Panc1 (cell line): ENCODE measurements at regions not wholly inside any gene's neighbourhood (a gene's known extent, or its start where the extent isn't known, plus 50 kb on each side); places are given as distances from the start of the nearest gene placed in this dataset.

ENCODE experiments used
- ATAC-seq: fragments of 200-7000 bp; cut with Tn5 transposase; 2 replicates; pipeline ENCODE4 v1.9.1; 2020; ENCODE audit warnings: mild to moderate bottlenecking, moderate library complexity
- BruUV-seq: library from RNA; stranded (reverse); fragments of 400-500 nt; replicated peaks from 2 replicates; lab custom pipeline; 2021; lab: Mats Ljungman, UMichigan
- CTCF ChIA-PET: fragments of 300-600 bp; sonication (Branson Sonifier 250); formaldehyde crosslinking; loops from one replicate; lab custom pipeline; 2022; ENCODE audit warnings: antibody characterized with exemption; lab: Charles Lee
- POLR2A ChIA-PET: fragments of 300-600 bp; sonication (Branson Sonifier 250); formaldehyde crosslinking; loops from one replicate; lab custom pipeline; 2022; ENCODE audit warnings: antibody characterized with exemption; lab: Charles Lee
- DNase-seq: peaks from one replicate; pipeline ENCODE4 v3.0.0-alpha.2; 2010; ENCODE audit warnings: low read depth, low spot score
- H3K27ac ChIP-seq: 2 replicates; pipeline ENCODE4 v1.5.1; 2011; ENCODE audit warnings: mild to moderate bottlenecking, low read length, inconsistent platforms
- H3K27me3 ChIP-seq: fragments of 200-500 bp; sonication (Bioruptor generic); 2 replicates; pipeline ENCODE4 v1.6.0; 2014; ENCODE audit warnings: low read length, inconsistent platforms; ENCODE audit not compliant: control insufficient read depth, insufficient read depth
- H3K36me3 ChIP-seq: fragments of 200-500 bp; sonication (Bioruptor generic); 2 replicates; pipeline ENCODE4 v1.5.1; 2014; ENCODE audit warnings: inconsistent platforms, mild to moderate bottlenecking, low read length, moderate library complexity; ENCODE audit not compliant: control insufficient read depth, insufficient read depth
- H3K4me1 ChIP-seq: 2 replicates; pipeline ENCODE4 v1.5.1; 2011; ENCODE audit warnings: inconsistent platforms, mild to moderate bottlenecking, low read length, moderate library complexity; ENCODE audit not compliant: control insufficient read depth, insufficient read depth
- H3K4me3 ChIP-seq, 2 experiments: 2 replicates each; pipeline ENCODE4 v1.5.1; 2011 to 2012; ENCODE audit warnings: low read depth in 2 of 2, low read length in 2 of 2, mild to moderate bottlenecking in 2 of 2, inconsistent platforms in 1 of 2, moderate library complexity in 1 of 2
- H3K9me3 ChIP-seq: fragments of 200-500 bp; sonication (Bioruptor generic); 2 replicates; pipeline ENCODE4 v1.5.1; 2014; ENCODE audit warnings: low read depth, mild to moderate bottlenecking, inconsistent platforms, low read length, moderate library complexity; ENCODE audit not compliant: control insufficient read depth, insufficient read depth
- POLR2AphosphoS5 ChIP-seq: IDR thresholded peaks from 2 replicates; pipeline ENCODE4 v1.6.1; 2012; ENCODE audit warnings: mild to moderate bottlenecking, low read depth, low read length, moderate library complexity
- SIN3A ChIP-seq: IDR thresholded peaks from 2 replicates; pipeline ENCODE4 v1.6.1; 2012; ENCODE audit warnings: low read depth, mild to moderate bottlenecking, low read length, moderate library complexity, borderline replicate concordance; ENCODE audit not compliant: insufficient read depth
- TCF7L2 ChIP-seq: IDR thresholded peaks from 2 replicates; pipeline ENCODE4 v1.6.1; 2011; ENCODE audit warnings: mild to moderate bottlenecking, low read depth, low read length, inconsistent platforms
- in situ Hi-C: cut with HindIII; loops from 2 replicates; pipeline ENCODE4 v1.10.0; 2016; ENCODE audit warnings: low sequenced_read_pairs, low pct_unique_long_range_greater_than_20kb
- intact Hi-C: fragments of 100-400 bp; cut with micrococcal nuclease; formaldehyde crosslinking; loops from one replicate; pipeline ENCODE4 v1.10.0; 2022; ENCODE audit not compliant: unreplicated experiment
- TF ChIP-seq, protein P1 (sequence below), 2 experiments: IDR thresholded peaks; 2 replicates each; pipeline ENCODE4 v1.6.1; 2011 to 2012; ENCODE audit warnings: low read depth in 2 of 2, control low read depth in 1 of 2, low read length in 1 of 2, mild to moderate bottlenecking in 1 of 2, moderate library complexity in 1 of 2; ENCODE audit not compliant: insufficient read depth in 1 of 2
- TF ChIP-seq, protein P2 (sequence below): fragments of 450-650 bp; IDR thresholded peaks from 2 replicates; pipeline ENCODE4 v1.5.1; 2017; ENCODE audit warnings: mild to moderate bottlenecking

DNA sequence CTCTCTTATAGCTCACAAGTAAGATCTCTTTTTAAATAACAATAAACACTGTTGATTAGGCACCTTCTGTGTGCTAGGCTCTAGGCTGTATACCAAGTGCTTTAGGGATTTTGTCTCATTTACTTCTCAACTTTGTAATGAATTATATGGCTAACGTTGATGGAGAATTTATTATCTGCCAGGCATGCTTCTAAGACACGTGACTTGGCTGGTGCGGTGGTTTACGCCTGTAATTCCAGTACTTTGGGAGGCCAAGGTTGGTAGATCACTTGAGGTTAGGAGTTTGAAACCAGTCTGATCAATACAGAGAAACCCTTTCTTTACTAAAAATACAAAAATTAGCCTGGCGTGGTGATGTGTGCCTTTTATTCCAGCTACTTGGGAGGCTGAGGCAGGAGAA, 1202.8 kb upstream of the TMEM132C start:
- H3K27ac ChIP-seq = no peak overlapping the region
- DNase-seq (no peak), ATAC-seq (no peak)
- no peaks in the 10 kb centered on the region; the same call in 1 of the 2 replicates for H3K36me3 ChIP-seq
- in situ Hi-C loops = no loop called here
- ChIA-PET POLR2A (no interaction called here), CTCF (no interaction called here)
- intact Hi-C loops = no loop called here
- no peak overlapping the region for H3K4me3 ChIP-seq
- no TSS peak for BruUV-seq
- H3K27me3 ChIP-seq = no peaks in the 10 kb centered on the region
- no peaks in the 10 kb centered on the region for H3K9me3 ChIP-seq
- H3K4me1 ChIP-seq = no peaks in the 10 kb centered on the region
- TF ChIP-seq, protein P1, sequence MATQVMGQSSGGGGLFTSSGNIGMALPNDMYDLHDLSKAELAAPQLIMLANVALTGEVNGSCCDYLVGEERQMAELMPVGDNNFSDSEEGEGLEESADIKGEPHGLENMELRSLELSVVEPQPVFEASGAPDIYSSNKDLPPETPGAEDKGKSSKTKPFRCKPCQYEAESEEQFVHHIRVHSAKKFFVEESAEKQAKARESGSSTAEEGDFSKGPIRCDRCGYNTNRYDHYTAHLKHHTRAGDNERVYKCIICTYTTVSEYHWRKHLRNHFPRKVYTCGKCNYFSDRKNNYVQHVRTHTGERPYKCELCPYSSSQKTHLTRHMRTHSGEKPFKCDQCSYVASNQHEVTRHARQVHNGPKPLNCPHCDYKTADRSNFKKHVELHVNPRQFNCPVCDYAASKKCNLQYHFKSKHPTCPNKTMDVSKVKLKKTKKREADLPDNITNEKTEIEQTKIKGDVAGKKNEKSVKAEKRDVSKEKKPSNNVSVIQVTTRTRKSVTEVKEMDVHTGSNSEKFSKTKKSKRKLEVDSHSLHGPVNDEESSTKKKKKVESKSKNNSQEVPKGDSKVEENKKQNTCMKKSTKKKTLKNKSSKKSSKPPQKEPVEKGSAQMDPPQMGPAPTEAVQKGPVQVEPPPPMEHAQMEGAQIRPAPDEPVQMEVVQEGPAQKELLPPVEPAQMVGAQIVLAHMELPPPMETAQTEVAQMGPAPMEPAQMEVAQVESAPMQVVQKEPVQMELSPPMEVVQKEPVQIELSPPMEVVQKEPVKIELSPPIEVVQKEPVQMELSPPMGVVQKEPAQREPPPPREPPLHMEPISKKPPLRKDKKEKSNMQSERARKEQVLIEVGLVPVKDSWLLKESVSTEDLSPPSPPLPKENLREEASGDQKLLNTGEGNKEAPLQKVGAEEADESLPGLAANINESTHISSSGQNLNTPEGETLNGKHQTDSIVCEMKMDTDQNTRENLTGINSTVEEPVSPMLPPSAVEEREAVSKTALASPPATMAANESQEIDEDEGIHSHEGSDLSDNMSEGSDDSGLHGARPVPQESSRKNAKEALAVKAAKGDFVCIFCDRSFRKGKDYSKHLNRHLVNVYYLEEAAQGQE (IDR thresholded peaks at IDR 0.05; ENCODE audit: insufficient read depth in 1 of 2, low read depth in 2 of 2, low read length in 1 of 2) = no peak
- no peak for TF ChIP-seq TCF7L2
- no peak for TF ChIP-seq SIN3A
- TF ChIP-seq, protein P2, sequence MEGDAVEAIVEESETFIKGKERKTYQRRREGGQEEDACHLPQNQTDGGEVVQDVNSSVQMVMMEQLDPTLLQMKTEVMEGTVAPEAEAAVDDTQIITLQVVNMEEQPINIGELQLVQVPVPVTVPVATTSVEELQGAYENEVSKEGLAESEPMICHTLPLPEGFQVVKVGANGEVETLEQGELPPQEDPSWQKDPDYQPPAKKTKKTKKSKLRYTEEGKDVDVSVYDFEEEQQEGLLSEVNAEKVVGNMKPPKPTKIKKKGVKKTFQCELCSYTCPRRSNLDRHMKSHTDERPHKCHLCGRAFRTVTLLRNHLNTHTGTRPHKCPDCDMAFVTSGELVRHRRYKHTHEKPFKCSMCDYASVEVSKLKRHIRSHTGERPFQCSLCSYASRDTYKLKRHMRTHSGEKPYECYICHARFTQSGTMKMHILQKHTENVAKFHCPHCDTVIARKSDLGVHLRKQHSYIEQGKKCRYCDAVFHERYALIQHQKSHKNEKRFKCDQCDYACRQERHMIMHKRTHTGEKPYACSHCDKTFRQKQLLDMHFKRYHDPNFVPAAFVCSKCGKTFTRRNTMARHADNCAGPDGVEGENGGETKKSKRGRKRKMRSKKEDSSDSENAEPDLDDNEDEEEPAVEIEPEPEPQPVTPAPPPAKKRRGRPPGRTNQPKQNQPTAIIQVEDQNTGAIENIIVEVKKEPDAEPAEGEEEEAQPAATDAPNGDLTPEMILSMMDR = no peak
- TF ChIP-seq POLR2AphosphoS5 = no peak

DNA sequence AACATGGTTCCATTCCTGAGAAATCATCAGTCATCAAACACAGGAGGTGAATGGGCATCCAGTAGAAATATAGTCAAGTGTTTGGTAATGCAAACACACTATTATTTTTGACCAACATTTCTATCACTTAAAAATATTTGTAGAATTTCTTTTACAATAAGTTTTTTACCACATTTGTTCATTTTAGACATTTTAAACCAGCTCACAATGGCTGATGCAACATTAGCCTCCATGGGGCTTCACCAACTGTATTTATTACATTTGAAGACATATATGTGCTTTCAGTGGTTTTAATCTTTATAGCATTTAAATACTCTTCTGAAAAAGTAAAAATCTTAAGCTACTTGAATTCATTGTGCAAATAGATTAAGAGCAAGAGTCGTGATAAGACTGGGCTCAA, 1201.4 kb upstream of the TMEM132C start:
- in situ Hi-C loops (no loop called here), intact Hi-C loops (no loop called here)
- Histone ChIP-seq H3K27me3 (no peaks in the 10 kb centered on the region), H3K4me1 (no peaks in the 10 kb centered on the region), H3K9me3 (no peaks in the 10 kb centered on the region), H3K27ac (no peak overlapping the region), H3K4me3 (no peak overlapping the region), H3K36me3 (no peaks in the 10 kb centered on the region; the same call in 1 of the 2 replicates)
- no peak for DNase-seq
- ChIA-PET POLR2A (no interaction called here), CTCF (no interaction called here)
- no TSS peak for BruUV-seq
- no peak for ATAC-seq
- TF ChIP-seq, protein P2 = no peak
- TF ChIP-seq, protein P1 (IDR thresholded peaks at IDR 0.05; ENCODE audit: insufficient read depth in 1 of 2, low read depth in 2 of 2, low read length in 1 of 2) = no peak
- no peak for TF ChIP-seq SIN3A
- TF ChIP-seq POLR2AphosphoS5 = no peak
- no peak for TF ChIP-seq TCF7L2
